ENCODE measurements at regions not wholly inside any gene's neighbourhood (a gene's known extent, or its start where the extent isn't known, plus 50 kb on each side); places are given as distances from the start of the nearest gene placed in this dataset.

- TF ChIP-seq USF1 (IDR thresholded peaks at IDR 0.05; ENCODE audit: borderline replicate concordance, low read depth) (no peak), RCOR1 (IDR thresholded peaks at IDR 0.05; ENCODE audit: low read length) (no peak), CHD2 (IDR thresholded peaks at IDR 0.05; ENCODE audit: low read length, partially characterized antibody) (no peak), SMC3 (IDR thresholded peaks at IDR 0.05; ENCODE audit: low read depth, low read length) (no peak), NRF1 (IDR thresholded peaks at IDR 0.05; ENCODE audit: low read depth, low read length) (no peak)
These were observed 399.8 kb upstream of the EPHA7 start (continued) for GRCh38 chr6:93819189-93819588.

- no peak for TF ChIP-seq TCF12 (IDR thresholded peaks at IDR 0.05)
- TF ChIP-seq RFX5 (IDR thresholded peaks at IDR 0.05; ENCODE audit: low read length) = no peak
- TF ChIP-seq IRF3 (IDR thresholded peaks at IDR 0.05; ENCODE audit: low read depth, low read length) = no peak
- no peak for TF ChIP-seq MAX (IDR thresholded peaks at IDR 0.05; ENCODE audit: low read depth)
- no peak for TF ChIP-seq REST (IDR thresholded peaks at IDR 0.05; ENCODE audit: low read depth, low read length)
- no peak for TF ChIP-seq EZH2phosphoT487 (IDR thresholded peaks at IDR 0.05; ENCODE audit: borderline replicate concordance, low read depth)
- TF ChIP-seq CTCF (IDR thresholded peaks at IDR 0.05) = no peak
- TF ChIP-seq FOXM1 (IDR thresholded peaks at IDR 0.05; ENCODE audit: low read depth) = no peak
- no peak for TF ChIP-seq SMC3 (IDR thresholded peaks at IDR 0.05; ENCODE audit: low read depth, low read length)
- no peak for TF ChIP-seq MXI1 (IDR thresholded peaks at IDR 0.05; ENCODE audit: low read depth, low read length)
- no peak for TF ChIP-seq PBX3 (IDR thresholded peaks at IDR 0.05)
- no peak for TF ChIP-seq RAD21 (IDR thresholded peaks at IDR 0.05; ENCODE audit: low read length)
- no peak for TF ChIP-seq GATA2 (CRISPR knock-in tag; IDR thresholded peaks at IDR 0.05)
- no peak for TF ChIP-seq POLR2AphosphoS5 (IDR thresholded peaks at IDR 0.05; ENCODE audit: low read depth, low read length)
- no peak for TF ChIP-seq NRF1 (IDR thresholded peaks at IDR 0.05; ENCODE audit: low read depth, low read length)
- TF ChIP-seq USF1 (IDR thresholded peaks at IDR 0.05; ENCODE audit: borderline replicate concordance, low read depth) = no peak
- no peak for TF ChIP-seq CHD2 (IDR thresholded peaks at IDR 0.05; ENCODE audit: low read length, partially characterized antibody)
- Histone ChIP-seq H3K27ac (ENCODE audit: low read depth in 2 of 2, low read length in 1 of 2) (no peak overlapping the region), H3K9me2 (no peaks in the 10 kb centered on the region), H3K79me2 (ENCODE audit: insufficient read depth) (no peaks in the 10 kb centered on the region), H3K27me3 (ENCODE audit: insufficient read depth) (no peaks in the 10 kb centered on the region), H3K4me1 (ENCODE audit: control insufficient read depth in 1 of 2, insufficient read depth in 2 of 2, low read depth in 1 of 2, low read length in 1 of 2) (no peaks in the 10 kb centered on the region), H3K36me3 (replicated peaks in 1 of 2; ENCODE audit: control insufficient read depth in 1 of 2, insufficient read depth in 2 of 2, low read length in 1 of 2) (no peaks in the 10 kb centered on the region), H3K9me3 (no peaks in the 10 kb centered on the region), H2AFZ (ENCODE audit: low read depth) (no peak overlapping the region), H3K4me3 (ENCODE audit: low read depth in 2 of 2, low read length in 1 of 2) (no peak overlapping the region), H4K20me1 (ENCODE audit: insufficient read depth) (no peaks in the 10 kb centered on the region), H3K4me2 (no peak overlapping the region), H3F3A (replicated peaks; ENCODE audit: insufficient read depth) (no peaks in the 10 kb centered on the region), H3K9ac (no peak overlapping the region)
- CTCF ChIA-PET = no interaction called here
- DNase-seq = no peak
- POLR2A ChIA-PET = no interaction called here
These were observed 398.6 kb upstream of the EPHA7 start for GRCh38 chr6:93817937-93818336.

All from SK-N-SH (cell line).